ENCODE measurements at regions not wholly inside any gene's neighbourhood (a gene's known extent, or its start where the extent isn't known, plus 50 kb on each side); places are given as distances from the start of the nearest gene placed in this dataset.

- TF ChIP-seq MYC (IDR thresholded peaks at IDR 0.05; ENCODE audit: low read depth, low read length) (no peak), POLR2A (IDR thresholded peaks at IDR 0.05; ENCODE audit: extremely low read depth, insufficient read length) (no peak), CTCF (IDR thresholded peaks at IDR 0.05; ENCODE audit: low read depth, low read length) (no peak)
- TF ChIP-seq, protein P1, sequence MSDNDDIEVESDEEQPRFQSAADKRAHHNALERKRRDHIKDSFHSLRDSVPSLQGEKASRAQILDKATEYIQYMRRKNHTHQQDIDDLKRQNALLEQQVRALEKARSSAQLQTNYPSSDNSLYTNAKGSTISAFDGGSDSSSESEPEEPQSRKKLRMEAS (IDR thresholded peaks at IDR 0.05; ENCODE audit: low read depth, low read length): no peak
- no peak overlapping the region for H3K4me3 ChIP-seq (ENCODE audit: low read depth, low read length)
Measured at GRCh38 chr3:72388644-72389043, 459.6 kb downstream of the SHQ1 start.

DNA sequence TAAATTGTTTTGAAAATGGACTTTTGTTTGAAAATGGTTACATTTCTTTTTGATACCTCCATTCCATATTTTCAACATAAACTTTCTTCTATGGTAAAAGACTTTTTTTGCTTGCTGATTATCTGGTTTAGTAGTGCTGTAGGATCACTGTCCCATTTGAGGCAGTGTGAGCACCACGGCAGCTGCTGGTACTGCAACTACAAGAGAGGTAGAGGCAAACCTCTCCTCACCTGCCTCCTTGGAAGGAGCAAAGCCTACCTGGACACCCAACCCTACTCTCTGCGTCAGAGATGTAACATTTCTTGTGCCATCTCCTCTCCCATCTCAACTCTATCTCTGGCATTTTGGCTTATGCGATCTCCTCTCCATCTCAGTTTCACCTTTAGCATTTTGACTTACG, 460.1 kb downstream of the SHQ1 start:
- TF ChIP-seq POLR2A (IDR thresholded peaks at IDR 0.05; ENCODE audit: extremely low read depth, insufficient read length) (no peak), CTCF (IDR thresholded peaks at IDR 0.05; ENCODE audit: low read depth, low read length) (no peak), MYC (IDR thresholded peaks at IDR 0.05; ENCODE audit: low read depth, low read length) (no peak)
- TF ChIP-seq, protein P1 (IDR thresholded peaks at IDR 0.05; ENCODE audit: low read depth, low read length): no peak
- H3K4me3 ChIP-seq (ENCODE audit: low read depth, low read length): no peak overlapping the region
- no peak for DNase-seq (ENCODE audit: low read depth)

More at GRCh38 chr3:72388644-72389043, 459.6 kb downstream of the SHQ1 start:
- no peak for DNase-seq (ENCODE audit: low read depth)

- no peak for DNase-seq (ENCODE audit: low read depth)
- no peak for TF ChIP-seq POLR2A (IDR thresholded peaks at IDR 0.05; ENCODE audit: extremely low read depth, insufficient read length)
- TF ChIP-seq CTCF (IDR thresholded peaks at IDR 0.05; ENCODE audit: low read depth, low read length): no peak
- no peak for TF ChIP-seq MYC (IDR thresholded peaks at IDR 0.05; ENCODE audit: low read depth, low read length)
- TF ChIP-seq, protein P1 (IDR thresholded peaks at IDR 0.05; ENCODE audit: low read depth, low read length): no peak
- H3K4me3 ChIP-seq (ENCODE audit: low read depth, low read length): no peak overlapping the region
Measured at GRCh38 chr3:72386327-72387000, 461.8 kb downstream of the SHQ1 start.

DNA sequence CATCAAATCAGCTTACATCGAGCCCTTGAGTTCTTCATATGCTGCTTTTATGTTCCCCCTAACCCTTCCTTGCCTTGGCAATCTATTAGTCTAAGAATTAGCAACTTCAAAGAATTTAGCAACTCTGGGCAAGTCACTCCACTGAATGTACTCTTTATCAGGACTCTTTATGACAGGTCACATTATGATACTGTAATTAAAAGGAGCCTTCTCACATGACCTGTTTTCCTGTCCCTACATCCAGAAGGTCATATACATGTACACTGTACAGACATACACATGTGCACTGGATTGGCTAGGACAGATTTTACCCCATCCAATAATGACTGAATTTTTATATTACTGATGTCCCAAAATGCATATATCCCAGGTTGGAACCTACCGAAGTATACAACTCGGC, 463.1 kb downstream of the SHQ1 start:
- H3K4me3 ChIP-seq (ENCODE audit: low read depth, low read length): no peak overlapping the region
- TF ChIP-seq POLR2A (IDR thresholded peaks at IDR 0.05; ENCODE audit: extremely low read depth, insufficient read length) (no peak), MYC (IDR thresholded peaks at IDR 0.05; ENCODE audit: low read depth, low read length) (no peak), CTCF (IDR thresholded peaks at IDR 0.05; ENCODE audit: low read depth, low read length) (no peak)
- TF ChIP-seq, protein P1 (IDR thresholded peaks at IDR 0.05; ENCODE audit: low read depth, low read length): no peak
- DNase-seq (ENCODE audit: low read depth): no peak

- TF ChIP-seq POLR2A (IDR thresholded peaks at IDR 0.05; ENCODE audit: extremely low read depth, insufficient read length) (no peak), CTCF (IDR thresholded peaks at IDR 0.05; ENCODE audit: low read depth, low read length) (no peak), MYC (IDR thresholded peaks at IDR 0.05; ENCODE audit: low read depth, low read length) (no peak)
- TF ChIP-seq, protein P1 (IDR thresholded peaks at IDR 0.05; ENCODE audit: low read depth, low read length): no peak
- no peak overlapping the region for H3K4me3 ChIP-seq (ENCODE audit: low read depth, low read length)
- DNase-seq (ENCODE audit: low read depth): peak; percentile 32
Measured at GRCh38 chr3:72384602-72385001, 463.6 kb downstream of the SHQ1 start.
